ENCODE measurements at regions not wholly inside any gene's neighbourhood (a gene's known extent, or its start where the extent isn't known, plus 50 kb on each side); places are given as distances from the start of the nearest gene placed in this dataset.

DNA sequence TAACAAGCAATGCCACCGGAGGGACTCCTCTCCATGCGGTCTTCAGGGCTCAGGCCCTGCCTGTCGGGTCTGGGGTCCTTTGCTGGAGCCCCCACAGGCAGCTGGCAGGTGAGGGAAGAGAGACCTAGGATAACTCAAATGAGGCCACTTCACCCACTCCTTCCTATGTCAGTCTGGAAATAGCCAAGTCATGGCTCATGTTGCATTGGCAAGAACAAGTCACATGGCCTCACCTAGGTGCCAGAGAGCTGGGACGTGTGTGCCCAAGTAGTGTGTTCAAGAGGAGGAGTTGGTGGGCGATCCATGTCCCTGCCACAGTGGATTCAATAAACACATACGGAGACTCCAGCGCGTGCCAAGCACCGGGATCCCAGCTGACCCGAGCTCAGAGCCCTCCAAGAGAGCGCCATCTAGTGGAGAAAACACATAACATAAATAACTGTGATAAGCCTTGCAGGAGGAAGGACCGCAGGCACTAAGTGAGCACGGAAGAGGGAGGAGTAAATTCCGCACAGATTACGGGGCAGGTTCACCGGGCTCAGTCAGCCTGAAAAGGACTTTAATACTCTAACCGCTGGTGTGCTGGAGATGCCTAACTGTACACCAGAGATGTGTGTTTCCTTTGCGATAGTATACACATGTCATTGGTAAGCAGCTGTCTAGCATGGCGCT lies 580.8 kb downstream of the CCDC171 start:
- no peak overlapping the region for H2BK12ac ChIP-seq (ENCODE audit: low read length in 2 of 2)
- H3K9me3 ChIP-seq (ENCODE audit: control insufficient read depth, low read length): no peaks in the 10 kb centered on the region
- H3K4me3 ChIP-seq (ENCODE audit: insufficient read depth in 1 of 2, low read depth in 1 of 2, low read length in 2 of 2): no peak overlapping the region
- peak; percentile 71 for DNase-seq
- H3K14ac ChIP-seq (ENCODE audit: low read length in 2 of 2): no peak overlapping the region
- no peaks in the 10 kb centered on the region for H3K27me3 ChIP-seq (ENCODE audit: control insufficient read depth in 1 of 2, insufficient read depth in 1 of 2, low read length in 2 of 2)
- H3K4me1 ChIP-seq (ENCODE audit: control insufficient read depth, insufficient read depth, low read depth, low read length): peaks cover 17% of the 10 kb centered on the region
- no peak overlapping the region for H3K23ac ChIP-seq (ENCODE audit: low read length in 2 of 2)
- H2BK5ac ChIP-seq (ENCODE audit: low read depth, low read length, poor library complexity, severe bottlenecking): no peak overlapping the region
- H3K4ac ChIP-seq (ENCODE audit: low read depth in 1 of 2, low read length in 2 of 2): no peak overlapping the region
- peak overlapping the region; percentile 1 for H4K8ac ChIP-seq (ENCODE audit: low read length)
- no peak overlapping the region for H2BK15ac ChIP-seq (ENCODE audit: low read depth, poor library complexity, severe bottlenecking)
- no peaks in the 10 kb centered on the region for H3K36me3 ChIP-seq (ENCODE audit: control insufficient read depth in 1 of 2, insufficient read depth in 2 of 2, low read depth in 1 of 2, low read length in 2 of 2)
- H4K91ac ChIP-seq (ENCODE audit: low read length): no peak overlapping the region
- H3K4me2 ChIP-seq (ENCODE audit: low read length, poor library complexity, severe bottlenecking): no peak overlapping the region
- no peak overlapping the region for H3K18ac ChIP-seq (ENCODE audit: low read depth in 1 of 2, low read length in 2 of 2)
- WGBS: 34% methylated on average over 19 of the region's 19 CpGs
- no peak overlapping the region for H2AK5ac ChIP-seq (ENCODE audit: low read length, severe bottlenecking)
- H3K9ac ChIP-seq (ENCODE audit: low read length): no peak overlapping the region
- H2BK120ac ChIP-seq (ENCODE audit: low read depth, low read length): no peak overlapping the region
- H3K27ac ChIP-seq (ENCODE audit: low read length, poor library complexity, severe bottlenecking): no peak overlapping the region
- no peak overlapping the region for H2AFZ ChIP-seq (ENCODE audit: low read depth, low read length)
- no peaks in the 10 kb centered on the region for H3K79me1 ChIP-seq (replicated peaks; ENCODE audit: low read length, poor library complexity, severe bottlenecking)

DNA sequence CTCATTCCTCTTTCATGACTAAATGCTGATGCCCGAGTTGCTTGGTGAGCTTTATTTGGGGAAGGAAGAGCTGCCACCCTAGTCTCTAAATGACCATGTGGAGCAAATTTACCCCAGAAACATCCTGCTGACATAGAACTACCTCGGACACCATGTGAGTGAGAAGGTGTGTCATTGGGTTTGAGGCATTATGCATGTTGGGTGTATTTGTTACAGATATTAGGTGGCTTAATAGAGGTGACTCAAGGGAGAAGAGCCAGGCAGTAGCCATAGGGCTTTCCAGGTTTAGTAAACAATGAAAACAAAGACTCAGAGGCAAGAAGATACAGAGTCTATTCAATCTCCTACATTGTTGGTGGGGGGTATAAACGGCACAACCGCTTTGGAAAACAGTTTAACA lies 581.5 kb downstream of the CCDC171 start:
- Histone ChIP-seq H3K27me3 (ENCODE audit: control insufficient read depth in 1 of 2, insufficient read depth in 1 of 2, low read length in 2 of 2) (no peaks in the 10 kb centered on the region), H3K9me3 (ENCODE audit: control insufficient read depth, low read length) (no peaks in the 10 kb centered on the region), H4K8ac (ENCODE audit: low read length) (no peak overlapping the region), H3K9ac (ENCODE audit: low read length) (no peak overlapping the region), H4K91ac (ENCODE audit: low read length) (no peak overlapping the region), H2BK5ac (ENCODE audit: low read depth, low read length, poor library complexity, severe bottlenecking) (no peak overlapping the region), H3K23ac (ENCODE audit: low read length in 2 of 2) (no peak overlapping the region), H3K4ac (ENCODE audit: low read depth in 1 of 2, low read length in 2 of 2) (no peak overlapping the region), H2BK12ac (ENCODE audit: low read length in 2 of 2) (no peak overlapping the region), H3K4me2 (ENCODE audit: low read length, poor library complexity, severe bottlenecking) (no peak overlapping the region), H3K4me3 (ENCODE audit: insufficient read depth in 1 of 2, low read depth in 1 of 2, low read length in 2 of 2) (no peak overlapping the region), H2AFZ (ENCODE audit: low read depth, low read length) (no peak overlapping the region), H3K18ac (ENCODE audit: low read depth in 1 of 2, low read length in 2 of 2) (no peak overlapping the region), H3K4me1 (ENCODE audit: control insufficient read depth, insufficient read depth, low read depth, low read length) (peaks cover 22% of the 10 kb centered on the region), H3K14ac (ENCODE audit: low read length in 2 of 2) (no peak overlapping the region), H2BK120ac (ENCODE audit: low read depth, low read length) (no peak overlapping the region), H3K79me1 (replicated peaks; ENCODE audit: low read length, poor library complexity, severe bottlenecking) (no peaks in the 10 kb centered on the region), H3K27ac (ENCODE audit: low read length, poor library complexity, severe bottlenecking) (peak overlapping the region; percentile 8), H2BK15ac (ENCODE audit: low read depth, poor library complexity, severe bottlenecking) (no peak overlapping the region), H3K36me3 (ENCODE audit: control insufficient read depth in 1 of 2, insufficient read depth in 2 of 2, low read depth in 1 of 2, low read length in 2 of 2) (no peaks in the 10 kb centered on the region), H2AK5ac (ENCODE audit: low read length, severe bottlenecking) (peak overlapping the region; percentile 80)
- DNase-seq: no peak
- 88% methylated on average over 4 of the region's 4 CpGs for WGBS

DNA sequence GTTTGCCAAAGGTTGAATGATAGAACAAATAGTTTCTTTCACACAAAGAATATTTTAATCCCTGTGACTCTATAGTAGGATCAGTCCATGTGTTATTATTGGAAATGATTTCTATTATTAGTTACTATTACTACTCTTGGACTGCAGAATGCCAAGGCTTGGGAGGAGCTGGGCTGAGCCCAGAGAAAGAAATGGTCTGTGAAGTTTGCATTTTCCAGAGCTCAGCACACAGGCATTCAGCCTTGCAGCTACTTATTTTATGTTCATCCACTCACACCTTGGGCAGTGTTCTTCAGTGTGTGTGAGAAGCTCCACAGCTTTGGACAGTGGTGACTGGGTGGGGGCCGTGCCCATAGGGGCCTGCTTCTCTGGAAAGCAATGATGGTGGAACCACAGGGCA lies 583.1 kb downstream of the CCDC171 start:
- Histone ChIP-seq H3K9me3 (ENCODE audit: control insufficient read depth, low read length) (no peaks in the 10 kb centered on the region), H2BK12ac (ENCODE audit: low read length in 2 of 2) (no peak overlapping the region), H3K4ac (ENCODE audit: low read depth in 1 of 2, low read length in 2 of 2) (no peak overlapping the region), H2BK15ac (ENCODE audit: low read depth, poor library complexity, severe bottlenecking) (no peak overlapping the region), H3K9ac (ENCODE audit: low read length) (no peak overlapping the region), H2AK5ac (ENCODE audit: low read length, severe bottlenecking) (peak overlapping the region; percentile 5), H3K4me3 (ENCODE audit: insufficient read depth in 1 of 2, low read depth in 1 of 2, low read length in 2 of 2) (no peak overlapping the region), H2BK5ac (ENCODE audit: low read depth, low read length, poor library complexity, severe bottlenecking) (no peak overlapping the region), H2BK120ac (ENCODE audit: low read depth, low read length) (no peak overlapping the region), H3K27me3 (ENCODE audit: control insufficient read depth in 1 of 2, insufficient read depth in 1 of 2, low read length in 2 of 2) (no peaks in the 10 kb centered on the region), H4K91ac (ENCODE audit: low read length) (no peak overlapping the region), H3K23ac (ENCODE audit: low read length in 2 of 2) (no peak overlapping the region), H3K36me3 (ENCODE audit: control insufficient read depth in 1 of 2, insufficient read depth in 2 of 2, low read depth in 1 of 2, low read length in 2 of 2) (no peaks in the 10 kb centered on the region), H3K27ac (ENCODE audit: low read length, poor library complexity, severe bottlenecking) (peak overlapping the region; percentile 0), H4K8ac (ENCODE audit: low read length) (no peak overlapping the region), H2AFZ (ENCODE audit: low read depth, low read length) (no peak overlapping the region), H3K4me1 (ENCODE audit: control insufficient read depth, insufficient read depth, low read depth, low read length) (peaks cover 22% of the 10 kb centered on the region), H3K18ac (ENCODE audit: low read depth in 1 of 2, low read length in 2 of 2) (no peak overlapping the region), H3K79me1 (replicated peaks; ENCODE audit: low read length, poor library complexity, severe bottlenecking) (no peaks in the 10 kb centered on the region), H3K14ac (ENCODE audit: low read length in 2 of 2) (no peak overlapping the region), H3K4me2 (ENCODE audit: low read length, poor library complexity, severe bottlenecking) (no peak overlapping the region)
- 67% methylated on average over 1 of the region's 1 CpG for WGBS
- no peak for DNase-seq

DNA sequence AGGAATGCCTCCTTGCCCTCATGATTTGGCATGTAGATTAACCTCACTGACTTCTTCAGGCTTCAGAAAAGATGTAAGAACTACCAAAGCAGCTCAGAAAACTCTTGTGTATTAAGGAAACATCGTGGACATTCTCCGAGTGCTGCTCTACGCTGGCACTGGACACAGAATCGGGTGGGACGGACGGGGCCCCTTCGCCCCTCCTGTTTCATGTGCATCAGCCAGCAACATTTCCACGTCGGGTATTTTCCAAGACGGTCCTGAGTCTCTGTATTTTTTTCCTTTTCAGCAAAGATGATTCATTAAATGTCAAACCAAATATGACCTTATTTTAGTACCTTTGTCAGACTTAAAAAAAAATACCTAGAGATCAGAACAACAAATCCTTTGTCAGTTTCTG lies 583.6 kb downstream of the CCDC171 start:
- no peak overlapping the region for H2AFZ ChIP-seq (ENCODE audit: low read depth, low read length)
- H3K18ac ChIP-seq (ENCODE audit: low read depth in 1 of 2, low read length in 2 of 2): no peak overlapping the region
- no peak overlapping the region for H4K91ac ChIP-seq (ENCODE audit: low read length)
- H4K8ac ChIP-seq (ENCODE audit: low read length): no peak overlapping the region
- H2BK120ac ChIP-seq (ENCODE audit: low read depth, low read length): no peak overlapping the region
- H3K9me3 ChIP-seq (ENCODE audit: control insufficient read depth, low read length): no peaks in the 10 kb centered on the region
- no peak overlapping the region for H3K4me2 ChIP-seq (ENCODE audit: low read length, poor library complexity, severe bottlenecking)
- H3K4me1 ChIP-seq (ENCODE audit: control insufficient read depth, insufficient read depth, low read depth, low read length): peaks cover 22% of the 10 kb centered on the region
- H3K4me3 ChIP-seq (ENCODE audit: insufficient read depth in 1 of 2, low read depth in 1 of 2, low read length in 2 of 2): no peak overlapping the region
- H3K9ac ChIP-seq (ENCODE audit: low read length): no peak overlapping the region
- no peak overlapping the region for H3K23ac ChIP-seq (ENCODE audit: low read length in 2 of 2)
- H2AK5ac ChIP-seq (ENCODE audit: low read length, severe bottlenecking): peak overlapping the region; percentile 5
- 95% methylated on average over 10 of the region's 10 CpGs for WGBS
- H3K4ac ChIP-seq (ENCODE audit: low read depth in 1 of 2, low read length in 2 of 2): no peak overlapping the region
- H2BK15ac ChIP-seq (ENCODE audit: low read depth, poor library complexity, severe bottlenecking): no peak overlapping the region
- DNase-seq: no peak
- H2BK5ac ChIP-seq (ENCODE audit: low read depth, low read length, poor library complexity, severe bottlenecking): no peak overlapping the region
- no peak overlapping the region for H2BK12ac ChIP-seq (ENCODE audit: low read length in 2 of 2)
- peak overlapping the region; percentile 0 for H3K27ac ChIP-seq (ENCODE audit: low read length, poor library complexity, severe bottlenecking)
- H3K14ac ChIP-seq (ENCODE audit: low read length in 2 of 2): no peak overlapping the region
- no peaks in the 10 kb centered on the region for H3K27me3 ChIP-seq (ENCODE audit: control insufficient read depth in 1 of 2, insufficient read depth in 1 of 2, low read length in 2 of 2)
- no peaks in the 10 kb centered on the region for H3K79me1 ChIP-seq (replicated peaks; ENCODE audit: low read length, poor library complexity, severe bottlenecking)
- no peaks in the 10 kb centered on the region for H3K36me3 ChIP-seq (ENCODE audit: control insufficient read depth in 1 of 2, insufficient read depth in 2 of 2, low read depth in 1 of 2, low read length in 2 of 2)
